Thyroid gland (tissue), 4 donors: ENCODE measurements at regions not wholly inside any gene's neighbourhood (a gene's known extent, or its start where the extent isn't known, plus 50 kb on each side); places are given as distances from the start of the nearest gene placed in this dataset.
"Not testable (repeated sequence)": the region's sequence is repeated elsewhere in the genome, so short reads cannot be mapped to it uniquely, and the experiment has no call there.

Source experiments
- DNase-seq, 2 donors: peaks; one replicate each; pipeline ENCODE4 v3.0.0-alpha.2; 2019
- H3K27ac ChIP-seq, 3 donors: fragments of 200-600 bp; sonication (generic); 1 replicate in 2 of 3; 2 replicates in 1 of 3; pipeline ENCODE4 v1.5.1; 2016 to 2019; ENCODE audit warnings: mild to moderate bottlenecking in 1 of 3, moderate library complexity in 1 of 3
- H3K27me3 ChIP-seq: fragments of 200-600 bp; sonication (generic); one replicate; pipeline ENCODE4 v1.5.1; 2019
- H3K36me3 ChIP-seq, 2 donors: fragments of 200-600 bp; sonication (generic); one replicate each; pipeline ENCODE4 v1.5.1; 2016 to 2019
- H3K4me1 ChIP-seq, 2 donors: fragments of 200-600 bp; sonication (generic); one replicate each; pipeline ENCODE4 v1.5.1; 2017 to 2019
- H3K4me3 ChIP-seq, 3 donors: fragments of 200-600 bp; sonication (generic); replicated peaks in 1 of 3; 1 replicate in 2 of 3; 2 replicates in 1 of 3; pipeline ENCODE4 v1.5.1; 2016; ENCODE audit warnings: mild to moderate bottlenecking in 1 of 3
- H3K9me3 ChIP-seq: fragments of 200-600 bp; sonication (generic); one replicate; pipeline ENCODE4 v1.5.1; 2017
- CTCF ChIP-seq, 6 experiments: fragments of 200-600 bp in 3 of 6; fragments of 450-650 bp in 3 of 6; sonication (generic) in 3 of 6; IDR thresholded peaks; one replicate each; pipeline ENCODE4 v1.5.1; 2016 to 2019; ENCODE audit warnings: antibody characterized with exemption in 6 of 6, mild to moderate bottlenecking in 2 of 6, inconsistent platforms in 1 of 6, moderate library complexity in 1 of 6
- POLR2A ChIP-seq, 2 donors: fragments of 450-650 bp; IDR thresholded peaks; one replicate each; pipeline ENCODE4 v1.6.1; 2017; ENCODE audit warnings: antibody characterized with exemption in 2 of 2, mild to moderate bottlenecking in 2 of 2, moderate library complexity in 1 of 2
- WGBS, 2 donors: methylation state at CpG; one replicate each; pipeline ENCODE4 v1.1.5; 2017; 5-methylcytosine and 5-hydroxymethylcytosine counted together
- intact Hi-C: fragments of 100-400 bp; cut with DNase I; formaldehyde crosslinking; loops from one replicate; pipeline ENCODE4 v1.15.1; 2023

DNA sequence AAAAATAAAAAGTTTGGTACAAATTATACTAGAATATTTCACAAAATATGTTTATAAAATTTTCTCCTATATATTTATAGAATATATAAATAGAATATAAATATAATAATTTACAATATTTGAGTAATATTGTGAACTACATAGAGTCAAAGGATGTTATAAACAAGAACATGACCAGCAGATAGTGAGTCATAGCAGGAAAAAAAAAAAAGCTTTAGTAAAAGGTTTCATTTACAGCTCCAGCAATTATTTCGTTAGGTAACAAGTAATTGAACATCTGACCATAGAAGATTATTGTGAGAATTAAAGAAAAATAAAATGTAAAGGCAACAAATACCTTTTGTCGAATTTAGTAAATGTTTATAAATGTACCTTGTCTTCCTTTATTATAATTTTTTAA lies 864.1 kb downstream of the PCDH17 start:
- DNase-seq = no peak
- H3K4me1 ChIP-seq = no peaks in the 10 kb centered on the region
- TF ChIP-seq CTCF (IDR thresholded peaks at IDR 0.05) (no peak), POLR2A (IDR thresholded peaks at IDR 0.05) (no peak)
- H3K27ac ChIP-seq = no peak overlapping the region
- no peaks in the 10 kb centered on the region for H3K27me3 ChIP-seq
- H3K4me3 ChIP-seq = no peak overlapping the region
- H3K36me3 ChIP-seq = no peaks in the 10 kb centered on the region
- intact Hi-C loops = no loop called here
- WGBS, 2 donors = 82% methylated on average over 2 of the region's 2 CpGs
- no peaks in the 10 kb centered on the region for H3K9me3 ChIP-seq

- no peaks in the 10 kb centered on the region for H3K4me1 ChIP-seq
- no peak for DNase-seq
- TF ChIP-seq POLR2A (IDR thresholded peaks at IDR 0.05) (no peak), CTCF (IDR thresholded peaks at IDR 0.05) (no peak)
- no peaks in the 10 kb centered on the region for H3K36me3 ChIP-seq
- no peaks in the 10 kb centered on the region for H3K27me3 ChIP-seq
- WGBS, 2 donors = 80 to 87% methylated on average over 1 of the region's 1 CpG
- no peak overlapping the region for H3K4me3 ChIP-seq
- H3K9me3 ChIP-seq = no peaks in the 10 kb centered on the region
- H3K27ac ChIP-seq = no peak overlapping the region
- intact Hi-C loops = no loop called here
These were observed 869.4 kb downstream of the PCDH17 start for GRCh38 chr13:58500938-58501337.

DNA sequence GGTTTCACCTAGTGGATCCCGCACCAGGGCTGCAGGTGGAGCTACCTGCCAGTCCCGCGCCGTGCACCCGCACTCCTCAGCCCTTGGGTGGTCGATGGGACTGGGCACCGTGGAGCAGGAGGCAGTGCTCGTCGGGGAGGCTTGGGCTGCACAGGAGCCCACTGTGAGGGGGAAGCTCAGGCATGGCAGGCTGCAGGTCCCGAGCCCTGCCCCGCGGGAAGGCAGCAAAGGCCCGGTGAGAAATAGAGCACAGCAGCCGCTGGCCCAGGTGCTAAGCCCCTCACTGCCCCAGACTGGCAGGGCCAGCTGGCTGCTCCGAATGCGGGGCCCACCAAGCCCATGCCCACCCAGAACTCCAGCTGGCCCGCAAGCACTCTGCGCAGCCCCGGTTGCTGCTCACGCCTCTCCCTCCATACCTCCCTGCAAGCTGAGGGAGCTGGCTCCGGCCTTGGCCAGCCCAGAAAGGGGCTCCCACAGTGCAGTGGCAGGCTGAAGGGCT lies 872.7 kb downstream of the PCDH17 start:
- H3K36me3 ChIP-seq, H3K27ac ChIP-seq, DNase-seq, H3K27me3 ChIP-seq, H3K4me3 ChIP-seq, intact Hi-C loops, H3K9me3 ChIP-seq, H3K4me1 ChIP-seq: not testable (repeated sequence)
- 97% methylated on average over 5 of the region's 21 CpGs; no CpG with 5 or more reads in 1 of the 2 donors for WGBS, 2 donors

GRCh38 chr13:58505262-58505920 lies 873.8 kb downstream of the PCDH17 start:
- H3K27me3 ChIP-seq, H3K27ac ChIP-seq, H3K9me3 ChIP-seq, intact Hi-C loops, H3K4me1 ChIP-seq, H3K36me3 ChIP-seq, H3K4me3 ChIP-seq, DNase-seq: not testable (repeated sequence)
- WGBS, 2 donors = 84 to 98% methylated on average over 8 to 9 of the region's 22 CpGs

- 94 to 97% methylated on average over 14 of the region's 14 CpGs for WGBS, 2 donors
- no peak for TF ChIP-seq CTCF (IDR thresholded peaks at IDR 0.05)
- TF ChIP-seq POLR2A (IDR thresholded peaks at IDR 0.05) = no peak
- Histone ChIP-seq H3K36me3 (no peaks in the 10 kb centered on the region), H3K27ac (no peak overlapping the region), H3K4me3 (no peak overlapping the region), H3K4me1 (no peaks in the 10 kb centered on the region), H3K27me3 (no peaks in the 10 kb centered on the region), H3K9me3 (no peaks in the 10 kb centered on the region)
- DNase-seq = no peak
- intact Hi-C loops = no loop called here
These were observed 896.8 kb downstream of the PCDH17 start for GRCh38 chr13:58528351-58528750.

GRCh38 chr13:58531614-58532013 lies 900.1 kb downstream of the PCDH17 start:
- Histone ChIP-seq H3K4me3 (no peak overlapping the region), H3K4me1 (no peaks in the 10 kb centered on the region), H3K27ac (no peak overlapping the region), H3K27me3 (no peaks in the 10 kb centered on the region), H3K9me3 (no peaks in the 10 kb centered on the region), H3K36me3 (no peaks in the 10 kb centered on the region)
- 86 to 87% methylated on average over 4 of the region's 4 CpGs for WGBS, 2 donors
- intact Hi-C loops = no loop called here
- DNase-seq = no peak
- TF ChIP-seq POLR2A (IDR thresholded peaks at IDR 0.05) (no peak), CTCF (IDR thresholded peaks at IDR 0.05) (no peak)
